Parathyroid adenoma (tissue), 2 donors: ENCODE measurements at regions not wholly inside any gene's neighbourhood (a gene's known extent, or its start where the extent isn't known, plus 50 kb on each side); places are given as distances from the start of the nearest gene placed in this dataset.
"Not testable (repeated sequence)": the region's sequence is repeated elsewhere in the genome, so short reads cannot be mapped to it uniquely, and the experiment has no call there.

ENCODE experiments used
- H2AFZ ChIP-seq: fragments of 300-600 bp; sonication (generic); one replicate; pipeline ENCODE4 v1.7.0; 2017; ENCODE audit warnings: antibody characterized with exemption, mild to moderate bottlenecking
- H3K27ac ChIP-seq: fragments of 300-600 bp; sonication (generic); one replicate; pipeline ENCODE4 v1.7.0; 2017
- H3K27me3 ChIP-seq: fragments of 300-600 bp; sonication (generic); one replicate; pipeline ENCODE4 v1.7.0; 2017; ENCODE audit warnings: low read length; ENCODE audit not compliant: control insufficient read depth, insufficient read depth
- H3K36me3 ChIP-seq: fragments of 300-600 bp; sonication (generic); one replicate; pipeline ENCODE4 v1.7.0; 2017; ENCODE audit warnings: low read length; ENCODE audit not compliant: control insufficient read depth, insufficient read depth
- H3K4me1 ChIP-seq: fragments of 300-600 bp; sonication (generic); one replicate; pipeline ENCODE4 v1.7.0; 2017; ENCODE audit warnings: control low read depth
- H3K4me2 ChIP-seq: fragments of 300-600 bp; sonication (generic); one replicate; pipeline ENCODE4 v1.7.0; 2017; ENCODE audit warnings: low read length
- H3K4me3 ChIP-seq: fragments of 300-600 bp; sonication (generic); one replicate; pipeline ENCODE4 v1.7.0; 2017; ENCODE audit warnings: low read depth, low read length
- H3K79me2 ChIP-seq: fragments of 300-600 bp; sonication (generic); one replicate; pipeline ENCODE4 v1.7.0; 2017; ENCODE audit warnings: control low read depth
- H3K9ac ChIP-seq: fragments of 300-600 bp; sonication (generic); one replicate; pipeline ENCODE4 v1.7.0; 2017; ENCODE audit warnings: mild to moderate bottlenecking
- H3K9me3 ChIP-seq: fragments of 300-600 bp; sonication (generic); one replicate; pipeline ENCODE4 v1.7.0; 2017; ENCODE audit warnings: low read length; ENCODE audit not compliant: control insufficient read depth
- CTCF ChIP-seq: fragments of 300-600 bp; sonication (generic); IDR thresholded peaks from one replicate; pipeline ENCODE4 v1.7.0; 2017; ENCODE audit warnings: antibody characterized with exemption, mild to moderate bottlenecking
- donor health status: primary hyperparathyroidism.

GRCh38 chr14:106343626-106344025, 817.2 kb downstream of the TMEM121 start:
- Histone ChIP-seq H3K79me2 (no peaks in the 10 kb centered on the region), H3K9ac (no peak overlapping the region), H3K4me1 (no peaks in the 10 kb centered on the region), H3K27me3 (no peaks in the 10 kb centered on the region), H2AFZ (no peak overlapping the region), H3K27ac (no peak overlapping the region), H3K4me3 (no peak overlapping the region), H3K4me2 (no peak overlapping the region), H3K36me3 (no peaks in the 10 kb centered on the region), H3K9me3 (no peaks in the 10 kb centered on the region)
- no peak for TF ChIP-seq CTCF

- H3K27ac ChIP-seq, H3K9ac ChIP-seq, H3K36me3 ChIP-seq, H2AFZ ChIP-seq, H3K4me1 ChIP-seq, H3K9me3 ChIP-seq, H3K79me2 ChIP-seq, H3K27me3 ChIP-seq, H3K4me3 ChIP-seq, H3K4me2 ChIP-seq: not testable (repeated sequence)
Measured at GRCh38 chr14:106344065-106344614, 817.8 kb downstream of the TMEM121 start.

- H3K27ac ChIP-seq, H3K27me3 ChIP-seq, H3K4me1 ChIP-seq, H3K9ac ChIP-seq, H3K79me2 ChIP-seq, H3K9me3 ChIP-seq, H3K4me2 ChIP-seq, H2AFZ ChIP-seq, H3K4me3 ChIP-seq, H3K36me3 ChIP-seq: not testable (repeated sequence)
Measured at GRCh38 chr14:106344791-106345479, 818.6 kb downstream of the TMEM121 start.

- H3K36me3 ChIP-seq = no peaks in the 10 kb centered on the region
- no peak for TF ChIP-seq CTCF
- no peak overlapping the region for H3K27ac ChIP-seq
- no peaks in the 10 kb centered on the region for H3K4me1 ChIP-seq
- no peaks in the 10 kb centered on the region for H3K27me3 ChIP-seq
- no peaks in the 10 kb centered on the region for H3K9me3 ChIP-seq
- H3K79me2 ChIP-seq = no peaks in the 10 kb centered on the region
- no peak overlapping the region for H3K9ac ChIP-seq
- H3K4me3 ChIP-seq = no peak overlapping the region
- H2AFZ ChIP-seq = no peak overlapping the region
- no peak overlapping the region for H3K4me2 ChIP-seq
Measured at GRCh38 chr14:106346084-106346483, 819.7 kb downstream of the TMEM121 start.

GRCh38 chr14:106346534-106347290, 820.3 kb downstream of the TMEM121 start:
- H3K9me3 ChIP-seq = no peaks in the 10 kb centered on the region
- no peaks in the 10 kb centered on the region for H3K4me1 ChIP-seq
- no peaks in the 10 kb centered on the region for H3K27me3 ChIP-seq
- H3K9ac ChIP-seq = no peak overlapping the region
- no peak overlapping the region for H3K4me2 ChIP-seq
- H3K79me2 ChIP-seq = no peaks in the 10 kb centered on the region
- TF ChIP-seq CTCF = no peak
- no peaks in the 10 kb centered on the region for H3K36me3 ChIP-seq
- no peak overlapping the region for H2AFZ ChIP-seq
- no peak overlapping the region for H3K27ac ChIP-seq
- H3K4me3 ChIP-seq = no peak overlapping the region
